HG03571 (cell line): ENCODE measurements at regions not wholly inside any gene's neighbourhood (a gene's known extent, or its start where the extent isn't known, plus 50 kb on each side); places are given as distances from the start of the nearest gene placed in this dataset.
"Not testable (repeated sequence)": the region's sequence is repeated elsewhere in the genome, so short reads cannot be mapped to it uniquely, and the experiment has no call there.

ENCODE experiments used
- ATAC-seq: cut with Tn5 transposase; IDR thresholded peaks from one replicate; pipeline ENCODE4 v1.9.1; 2021; ENCODE audit not compliant: unreplicated experiment

DNA sequence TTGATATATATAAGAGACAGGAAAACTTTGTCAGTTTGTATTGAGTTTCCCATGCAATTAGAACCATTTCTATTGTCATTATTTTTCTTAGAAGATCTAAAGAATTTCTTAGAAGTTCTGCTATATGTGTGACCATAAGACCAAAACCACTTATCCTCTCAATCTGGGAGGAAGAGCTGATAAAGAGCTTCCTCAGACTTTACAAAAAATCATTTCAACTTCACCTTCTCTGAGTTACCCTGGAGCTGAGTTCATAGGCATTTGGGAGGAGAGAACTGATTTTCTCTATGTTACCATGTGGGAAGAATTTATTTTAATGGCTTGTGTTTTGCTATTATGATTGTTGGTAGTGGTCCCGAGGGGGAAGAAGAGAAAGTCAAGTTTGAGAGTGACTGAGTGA is 329.3 kb downstream of the GPD2 start:
- ATAC-seq, result no peak

DNA sequence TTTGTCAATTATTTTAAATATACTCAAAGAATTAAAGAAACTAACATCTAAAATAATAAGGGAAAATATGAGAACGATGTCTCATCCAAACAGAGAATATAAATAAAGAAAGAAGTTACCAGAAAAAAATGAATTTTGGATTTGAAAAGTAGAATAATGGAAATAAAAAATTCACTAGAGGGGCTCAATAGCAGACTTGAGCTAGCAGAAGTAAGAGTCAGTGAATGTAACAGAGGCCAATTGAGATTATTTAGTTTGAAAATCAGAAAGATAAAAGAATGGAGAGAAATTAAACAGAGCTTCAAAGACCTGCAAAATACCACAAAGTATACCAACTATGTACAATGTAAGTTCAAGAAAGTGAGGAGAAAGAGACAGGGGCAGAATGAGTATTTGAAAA is 333.6 kb downstream of the GPD2 start:
- no peak for ATAC-seq

DNA sequence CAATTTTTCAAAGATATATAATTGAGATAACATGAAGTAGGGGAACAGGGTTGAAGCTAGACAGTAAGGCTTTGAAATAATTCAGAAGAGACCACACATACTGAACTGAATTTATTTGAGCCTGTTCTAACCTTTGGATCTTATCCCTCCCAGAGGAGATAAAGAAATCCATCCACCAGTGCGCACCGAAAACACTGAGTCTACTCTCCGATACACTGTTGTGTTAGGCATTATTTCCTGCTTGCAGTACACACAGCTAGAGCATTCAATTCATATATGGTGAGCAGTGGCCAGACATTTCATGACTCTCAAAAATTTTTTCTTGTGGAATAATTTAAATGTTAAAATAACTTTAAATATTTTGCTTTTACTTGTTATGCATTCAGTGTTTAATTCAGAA is 342.7 kb downstream of the GPD2 start:
- ATAC-seq, result no peak

DNA sequence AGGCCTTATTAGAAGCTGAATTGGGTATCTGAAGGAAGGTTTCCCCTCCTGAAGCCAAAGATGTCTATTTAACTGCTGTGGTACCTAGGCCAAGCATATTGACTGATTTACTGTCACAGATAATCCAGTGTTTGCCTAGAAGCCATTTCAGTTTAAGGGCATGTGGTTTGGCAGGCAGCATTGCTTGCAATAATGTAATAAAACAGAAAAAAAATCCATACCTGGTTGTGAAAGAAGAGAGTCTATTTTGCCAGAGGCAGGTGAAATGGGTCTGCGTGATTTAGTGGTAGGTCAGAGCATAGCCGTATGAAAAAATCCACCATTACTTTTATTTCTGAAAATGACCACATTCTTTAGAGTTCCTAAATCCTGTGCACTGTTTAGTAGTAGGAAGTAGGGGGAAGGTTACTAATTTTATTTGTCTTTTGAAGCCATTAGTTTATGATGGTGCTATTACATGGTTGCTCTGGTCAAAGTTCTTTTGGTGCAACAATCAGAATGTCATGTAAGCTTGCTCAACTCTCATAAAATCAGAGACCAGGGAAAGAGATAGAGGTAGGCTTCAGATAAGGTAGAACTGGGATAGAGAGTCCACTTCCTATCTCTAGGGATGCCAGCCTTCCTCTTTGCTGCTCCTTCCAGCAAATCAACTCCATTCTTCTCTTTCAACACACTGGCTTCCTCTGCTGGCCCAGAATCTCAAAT is 343.4 kb downstream of the GPD2 start:
- no peak for ATAC-seq

DNA sequence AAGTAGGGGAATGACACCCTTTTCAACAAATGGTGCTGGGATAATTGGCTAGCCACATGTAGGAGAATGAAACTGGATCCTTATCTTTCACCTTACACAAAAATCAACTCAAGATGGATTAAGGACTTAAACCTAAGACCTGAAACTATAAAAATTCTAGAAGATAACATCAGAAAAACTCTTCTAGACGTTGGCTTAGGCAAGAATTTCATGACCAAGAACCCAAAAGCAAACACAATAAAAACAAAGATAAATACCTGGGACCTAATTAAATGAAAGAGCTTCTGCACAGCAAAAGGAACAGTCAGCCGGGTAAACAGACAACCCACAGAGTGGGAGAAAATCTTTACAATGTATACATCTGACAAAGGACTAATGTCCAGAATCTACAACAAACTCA is 345.5 kb downstream of the GPD2 start:
- ATAC-seq, result not testable (repeated sequence)

- ATAC-seq, result no peak
Observed at GRCh38 chr2:156784020-156784701, 348.0 kb downstream of the GPD2 start.

- no peak for ATAC-seq
Observed at GRCh38 chr2:156787517-156787916, 351.3 kb downstream of the GPD2 start.

DNA sequence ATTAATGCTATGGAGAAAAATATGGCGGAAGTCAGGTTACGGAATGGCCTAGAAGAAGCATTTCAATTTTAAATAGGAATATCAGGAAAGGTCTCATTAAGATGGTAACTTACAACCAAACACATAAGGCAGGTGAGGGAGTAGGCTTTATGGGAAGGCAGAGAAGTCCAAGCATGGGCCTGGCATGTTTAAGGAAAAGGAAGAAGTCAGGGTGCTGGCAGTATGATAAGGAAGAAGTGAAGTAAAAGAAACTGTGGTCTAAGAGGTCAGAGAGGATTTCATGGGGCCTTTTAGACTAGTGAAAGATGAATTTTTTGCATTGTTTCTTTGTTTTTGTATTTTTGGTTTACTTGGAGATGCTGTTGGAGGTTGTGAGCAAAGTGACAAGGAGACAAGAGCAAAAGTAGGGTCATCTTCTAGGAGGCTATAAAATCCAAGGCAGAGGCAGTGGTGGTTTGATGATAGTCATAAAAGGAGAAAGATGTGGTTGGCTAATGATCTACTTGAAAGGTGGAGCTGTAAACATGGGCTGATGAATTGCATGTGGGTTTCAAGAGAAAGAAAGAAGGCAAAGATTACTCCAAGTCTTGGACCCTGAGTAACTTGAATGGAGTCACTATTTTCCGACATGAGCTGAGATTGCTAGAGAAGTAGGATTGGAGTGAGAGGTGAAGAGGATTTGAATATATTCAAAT is 354.3 kb downstream of the GPD2 start:
- no peak for ATAC-seq

GRCh38 chr2:156792242-156792840 is 356.2 kb downstream of the GPD2 start:
- ATAC-seq, result no peak

DNA sequence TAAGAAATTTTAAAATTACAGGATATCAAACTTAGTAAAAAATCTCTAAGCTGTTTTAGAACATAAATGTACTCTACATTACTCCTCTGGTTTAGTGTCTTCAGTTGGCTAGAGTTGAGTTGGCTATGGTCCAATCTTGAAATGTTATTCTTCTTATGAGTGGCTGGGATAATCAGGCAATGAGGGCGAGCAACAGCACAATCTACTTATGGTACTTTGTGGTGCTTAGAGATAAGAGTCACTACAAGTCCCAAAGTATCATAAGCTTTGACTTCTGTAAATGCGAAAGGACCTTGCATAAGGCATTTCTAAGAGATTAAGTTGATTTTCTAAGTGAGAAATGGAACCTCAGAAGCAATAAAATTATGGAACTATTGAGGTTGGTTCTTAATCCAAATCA is 361.7 kb downstream of the GPD2 start:
- no peak for ATAC-seq

GRCh38 chr2:156800065-156800653 is 364.0 kb downstream of the GPD2 start:
- no peak for ATAC-seq

DNA sequence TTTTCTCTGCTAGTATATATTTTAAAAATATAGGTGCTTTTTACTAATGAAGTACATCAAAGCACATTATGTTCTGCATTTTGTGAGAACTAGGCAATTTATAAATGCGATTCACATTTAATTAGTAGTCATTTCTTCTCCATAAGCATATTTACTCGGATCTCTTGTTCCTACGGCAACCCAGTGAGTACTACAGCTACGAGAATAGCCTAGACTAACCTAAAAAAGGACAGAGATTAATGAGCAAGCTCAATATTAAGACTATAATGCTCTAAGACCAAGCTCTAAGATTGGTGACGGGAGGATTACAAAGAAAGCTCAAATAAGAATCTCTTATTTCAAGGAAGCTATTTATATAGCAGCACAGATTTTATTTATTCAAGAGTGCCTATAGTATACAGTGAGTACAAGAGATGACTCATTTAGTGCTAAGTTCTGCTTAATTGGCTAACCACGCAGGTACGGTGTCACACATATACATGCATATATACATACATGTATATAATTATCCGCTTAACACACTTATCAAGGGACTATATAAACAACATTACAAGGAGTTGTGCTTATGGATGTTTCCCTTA is 364.7 kb downstream of the GPD2 start:
- no peak for ATAC-seq

DNA sequence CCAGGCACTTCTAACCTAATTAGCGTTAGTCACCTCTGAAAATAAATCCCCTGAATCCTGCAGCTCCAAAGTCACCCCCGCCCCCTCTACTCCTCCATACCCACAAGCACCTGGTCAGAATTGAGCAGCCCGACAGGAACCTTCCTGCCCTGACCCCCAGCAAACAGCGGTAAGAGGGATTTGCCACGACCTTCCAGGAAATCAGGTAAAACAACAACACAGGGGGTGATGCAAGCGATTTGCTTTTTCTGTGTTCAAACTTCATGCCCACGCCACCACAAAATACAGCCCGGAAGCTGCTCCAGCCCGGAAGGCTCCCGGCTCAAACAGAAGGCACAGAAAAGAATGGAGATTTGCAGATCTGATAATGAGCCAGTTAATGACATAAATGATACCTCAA is 367.1 kb downstream of the GPD2 start:
- ATAC-seq, result no peak

- ATAC-seq, result no peak
Observed at GRCh38 chr2:156803967-156804366, 367.8 kb downstream of the GPD2 start.

- no peak for ATAC-seq
Observed at GRCh38 chr2:156810094-156810493, 373.9 kb downstream of the GPD2 start.

DNA sequence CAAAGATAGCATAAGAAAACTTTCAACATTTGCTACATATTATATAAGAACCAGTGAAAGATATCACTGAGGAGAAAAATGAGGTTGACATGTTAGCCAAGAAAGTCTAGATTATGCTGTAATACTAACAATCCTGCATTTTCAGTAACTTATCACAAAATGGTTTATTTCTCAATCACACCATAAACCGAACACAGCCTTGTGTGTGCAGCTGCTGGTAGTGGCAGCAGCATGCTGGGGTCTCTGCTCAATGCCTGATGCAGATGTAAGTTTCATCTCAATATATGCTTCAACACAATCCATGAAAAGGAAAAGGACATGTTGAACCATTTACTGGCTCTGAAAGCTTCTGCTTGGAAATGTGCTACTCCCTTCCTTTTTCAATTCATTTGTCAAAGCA is 376.3 kb downstream of the GPD2 start:
- ATAC-seq, result no peak

DNA sequence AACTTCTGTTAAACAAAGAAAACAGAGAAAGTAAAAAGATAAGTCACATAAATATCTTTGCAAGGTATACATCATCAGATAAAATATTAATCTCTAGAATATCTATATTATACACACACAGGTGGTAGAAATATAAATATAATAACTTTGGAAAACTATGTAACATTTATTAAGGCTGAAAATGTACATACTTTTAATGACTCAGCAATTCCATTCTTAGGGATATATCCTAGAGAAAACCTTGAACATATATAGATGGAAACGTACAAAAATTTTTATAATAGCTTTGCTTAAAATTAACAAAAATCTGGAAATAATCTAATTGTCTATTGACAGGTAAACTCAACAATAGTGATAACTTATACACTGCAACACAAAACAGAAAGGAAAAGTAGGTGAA is 381.3 kb downstream of the GPD2 start:
- ATAC-seq, result no peak

DNA sequence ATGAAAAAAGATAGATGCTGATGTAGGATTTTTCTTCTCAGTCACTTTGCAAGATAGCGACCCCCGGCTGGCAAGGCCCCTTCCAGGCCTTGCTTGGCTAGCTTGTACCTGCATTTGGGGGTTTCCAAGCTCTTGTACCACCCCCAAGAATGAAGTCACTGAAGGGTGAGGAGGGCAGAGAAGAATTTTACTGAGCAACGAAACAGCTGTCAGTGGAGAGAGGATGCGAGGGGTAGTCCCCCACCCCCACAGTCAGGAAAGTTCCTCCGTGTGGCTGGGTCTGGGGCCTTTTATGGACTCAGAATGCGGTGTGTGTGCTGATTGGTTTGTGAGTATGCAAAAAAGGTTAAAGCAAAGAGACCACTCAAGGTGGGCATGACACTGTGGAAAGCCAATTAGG is 382.0 kb downstream of the GPD2 start:
- ATAC-seq, result no peak

GRCh38 chr2:156818944-156819343 is 382.8 kb downstream of the GPD2 start:
- no peak for ATAC-seq

- ATAC-seq, result no peak
Observed at GRCh38 chr2:156826341-156826933, 390.3 kb downstream of the GPD2 start.

- no peak for ATAC-seq
Observed at GRCh38 chr2:156834431-156834830, 398.3 kb downstream of the GPD2 start.
